ENCODE measurements at regions not wholly inside any gene's neighbourhood (a gene's known extent, or its start where the extent isn't known, plus 50 kb on each side); places are given as distances from the start of the nearest gene placed in this dataset.

DNA sequence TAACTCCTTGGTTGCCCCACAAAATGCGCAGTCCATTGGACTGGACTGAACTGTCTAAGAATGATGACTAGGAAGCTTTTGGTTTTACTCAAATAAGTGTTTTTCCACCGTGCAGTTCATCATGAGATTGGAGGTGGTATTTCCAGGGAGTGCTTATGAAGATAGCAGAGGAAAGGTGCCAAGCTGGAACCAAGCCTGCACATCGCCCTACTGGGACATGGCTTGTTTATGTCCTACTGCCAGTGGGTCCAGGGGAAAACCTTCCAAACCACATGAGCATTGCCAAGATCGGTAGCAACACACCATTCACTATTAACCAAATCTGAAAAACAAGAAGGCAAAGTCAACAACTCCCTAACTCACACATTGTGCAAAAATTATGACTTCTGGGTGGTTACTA, 54.7 kb upstream of the DSCAM start:
- Histone ChIP-seq H3K27ac (ENCODE audit: low read length) (no peak overlapping the region), H3K36me3 (ENCODE audit: control insufficient read depth, low read depth, low read length) (no peaks in the 10 kb centered on the region), H3K4me3 (ENCODE audit: low read length) (no peak overlapping the region), H3K9ac (ENCODE audit: low read length) (no peak overlapping the region), H3K4me1 (ENCODE audit: control insufficient read depth, low read depth, low read length) (no peaks in the 10 kb centered on the region), H3K9me3 (ENCODE audit: control insufficient read depth, low read depth, low read length) (no peaks in the 10 kb centered on the region), H3K27me3 (ENCODE audit: control insufficient read depth, insufficient read depth, low read length) (no peaks in the 10 kb centered on the region)

DNA sequence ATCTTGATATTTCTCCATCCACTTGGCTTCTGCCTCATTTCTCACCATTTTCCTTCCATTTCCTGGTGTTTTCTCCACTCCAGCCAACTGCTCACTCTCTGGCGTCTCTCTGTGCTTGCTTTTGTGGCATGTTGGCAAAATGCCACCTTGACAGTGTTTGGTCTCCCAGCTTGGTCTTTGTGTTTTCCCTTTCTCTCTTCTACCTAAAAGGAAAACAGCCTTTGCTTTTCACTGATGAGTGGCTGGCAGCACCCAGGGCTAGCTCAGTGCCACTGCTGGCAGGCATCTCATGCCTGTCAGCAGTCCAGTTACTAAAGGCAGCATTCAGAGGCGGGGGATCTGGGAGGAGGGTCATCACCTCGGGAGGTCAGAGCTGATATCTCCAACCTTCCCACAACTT, 55.3 kb upstream of the DSCAM start:
- Histone ChIP-seq H3K9me3 (ENCODE audit: control insufficient read depth, low read depth, low read length) (no peaks in the 10 kb centered on the region), H3K27me3 (ENCODE audit: control insufficient read depth, insufficient read depth, low read length) (no peaks in the 10 kb centered on the region), H3K4me3 (ENCODE audit: low read length) (no peak overlapping the region), H3K36me3 (ENCODE audit: control insufficient read depth, low read depth, low read length) (no peaks in the 10 kb centered on the region), H3K9ac (ENCODE audit: low read length) (no peak overlapping the region), H3K4me1 (ENCODE audit: control insufficient read depth, low read depth, low read length) (no peaks in the 10 kb centered on the region), H3K27ac (ENCODE audit: low read length) (no peak overlapping the region)

- Histone ChIP-seq H3K36me3 (ENCODE audit: control insufficient read depth, low read depth, low read length) (no peaks in the 10 kb centered on the region), H3K9ac (ENCODE audit: low read length) (no peak overlapping the region), H3K27me3 (ENCODE audit: control insufficient read depth, insufficient read depth, low read length) (no peaks in the 10 kb centered on the region)
Measured at GRCh38 chr21:40902993-40903392, 56.0 kb upstream of the DSCAM start.

DNA sequence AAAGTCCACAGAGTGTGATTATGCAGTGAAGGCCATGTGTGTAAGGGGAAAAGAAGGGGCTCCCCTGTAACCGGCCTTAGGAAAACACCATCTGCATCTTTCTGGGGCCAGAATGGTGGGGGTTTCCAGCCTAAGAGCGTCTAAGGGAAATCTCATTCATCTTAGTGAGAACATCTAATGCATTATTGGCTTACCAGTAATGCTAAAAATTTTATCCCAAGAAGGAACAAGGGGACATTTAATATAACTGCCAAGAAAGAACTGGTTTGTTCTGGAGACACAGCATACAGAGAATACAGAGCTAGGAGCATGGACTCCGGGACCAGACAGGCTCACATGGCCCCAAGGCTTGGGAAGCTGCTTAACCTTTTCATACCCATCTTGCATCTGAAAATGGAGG, 58.3 kb upstream of the DSCAM start:
- Histone ChIP-seq H3K9ac (ENCODE audit: low read length) (no peak overlapping the region), H3K9me3 (ENCODE audit: control insufficient read depth, low read depth, low read length) (no peaks in the 10 kb centered on the region), H3K27me3 (ENCODE audit: control insufficient read depth, insufficient read depth, low read length) (no peaks in the 10 kb centered on the region)

More at GRCh38 chr21:40902993-40903392, 56.0 kb upstream of the DSCAM start:
- no peaks in the 10 kb centered on the region for H3K4me1 ChIP-seq (ENCODE audit: control insufficient read depth, low read depth, low read length)
- H3K27ac ChIP-seq (ENCODE audit: low read length): no peak overlapping the region
- H3K9me3 ChIP-seq (ENCODE audit: control insufficient read depth, low read depth, low read length): no peaks in the 10 kb centered on the region
- H3K4me3 ChIP-seq (ENCODE audit: low read length): no peak overlapping the region

GRCh38 chr21:40912375-40912774, 65.4 kb upstream of the DSCAM start:
- Histone ChIP-seq H3K9ac (ENCODE audit: low read length) (no peak overlapping the region), H3K27ac (ENCODE audit: low read length) (no peak overlapping the region), H3K36me3 (ENCODE audit: control insufficient read depth, low read depth, low read length) (no peaks in the 10 kb centered on the region), H3K9me3 (ENCODE audit: control insufficient read depth, low read depth, low read length) (no peaks in the 10 kb centered on the region), H3K4me3 (ENCODE audit: low read length) (no peak overlapping the region), H3K27me3 (ENCODE audit: control insufficient read depth, insufficient read depth, low read length) (no peaks in the 10 kb centered on the region), H3K4me1 (ENCODE audit: control insufficient read depth, low read depth, low read length) (no peaks in the 10 kb centered on the region)

More for the DNA sequence above, 58.3 kb upstream of the DSCAM start:
- Histone ChIP-seq H3K4me1 (ENCODE audit: control insufficient read depth, low read depth, low read length) (no peaks in the 10 kb centered on the region), H3K4me3 (ENCODE audit: low read length) (no peak overlapping the region), H3K27ac (ENCODE audit: low read length) (no peak overlapping the region), H3K36me3 (ENCODE audit: control insufficient read depth, low read depth, low read length) (no peaks in the 10 kb centered on the region)

DNA sequence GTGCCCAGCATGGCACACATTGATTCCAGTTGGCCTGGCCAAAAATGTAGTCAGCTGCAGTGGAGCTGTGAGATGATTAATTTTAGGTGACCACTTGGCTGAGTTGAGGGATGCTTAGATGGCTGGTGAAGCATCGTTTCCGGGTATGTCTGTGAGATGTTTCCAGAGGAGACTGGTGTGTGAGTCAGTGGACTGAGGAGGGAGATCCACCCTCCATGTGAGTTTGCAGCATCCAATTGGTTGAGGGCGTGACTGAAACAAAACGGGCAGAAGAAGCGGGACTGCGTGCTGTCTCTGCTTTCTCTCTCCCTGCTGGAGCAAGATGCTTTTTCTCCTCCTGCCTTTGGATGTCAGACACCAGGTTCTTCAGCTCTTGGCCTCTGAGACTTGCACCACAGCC, 68.2 kb upstream of the DSCAM start:
- Histone ChIP-seq H3K4me3 (ENCODE audit: low read length) (no peak overlapping the region), H3K27ac (ENCODE audit: low read length) (no peak overlapping the region), H3K36me3 (ENCODE audit: control insufficient read depth, low read depth, low read length) (no peaks in the 10 kb centered on the region), H3K27me3 (ENCODE audit: control insufficient read depth, insufficient read depth, low read length) (no peaks in the 10 kb centered on the region), H3K4me1 (ENCODE audit: control insufficient read depth, low read depth, low read length) (no peaks in the 10 kb centered on the region), H3K9me3 (ENCODE audit: control insufficient read depth, low read depth, low read length) (no peaks in the 10 kb centered on the region), H3K9ac (ENCODE audit: low read length) (no peak overlapping the region)

GRCh38 chr21:40923407-40923806, 76.4 kb upstream of the DSCAM start:
- H3K9me3 ChIP-seq (ENCODE audit: control insufficient read depth, low read depth, low read length): peaks cover 5% of the 10 kb centered on the region
- no peak overlapping the region for H3K9ac ChIP-seq (ENCODE audit: low read length)
- no peak overlapping the region for H3K27ac ChIP-seq (ENCODE audit: low read length)
- no peak overlapping the region for H3K4me3 ChIP-seq (ENCODE audit: low read length)
- peaks cover 18% of the 10 kb centered on the region for H3K4me1 ChIP-seq (ENCODE audit: control insufficient read depth, low read depth, low read length)
- H3K36me3 ChIP-seq (ENCODE audit: control insufficient read depth, low read depth, low read length): no peaks in the 10 kb centered on the region
- H3K27me3 ChIP-seq (ENCODE audit: control insufficient read depth, insufficient read depth, low read length): no peaks in the 10 kb centered on the region

DNA sequence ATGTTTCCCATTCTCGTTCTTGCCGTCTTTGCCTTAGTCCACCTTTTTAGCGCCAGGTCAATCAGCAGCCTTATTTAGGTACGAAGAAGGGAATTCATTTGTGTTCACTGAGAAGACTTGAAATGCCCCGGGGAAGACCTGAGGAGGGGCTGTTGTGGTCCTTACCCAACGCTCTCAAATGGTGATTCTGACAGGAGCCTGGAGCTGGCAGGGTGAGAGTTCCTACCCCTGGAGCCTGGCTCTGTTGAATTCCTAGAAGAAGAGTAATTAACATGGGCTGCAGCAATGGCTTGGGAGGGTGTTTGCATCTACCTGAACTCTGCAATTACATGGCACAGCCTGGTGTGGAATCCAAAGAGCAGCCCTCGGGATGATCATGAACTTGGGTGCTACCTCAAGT, 76.9 kb upstream of the DSCAM start:
- H3K36me3 ChIP-seq (ENCODE audit: control insufficient read depth, low read depth, low read length): no peaks in the 10 kb centered on the region
- no peak overlapping the region for H3K27ac ChIP-seq (ENCODE audit: low read length)
- H3K9ac ChIP-seq (ENCODE audit: low read length): no peak overlapping the region
- no peak overlapping the region for H3K4me3 ChIP-seq (ENCODE audit: low read length)
- peaks cover 8% of the 10 kb centered on the region for H3K9me3 ChIP-seq (ENCODE audit: control insufficient read depth, low read depth, low read length)
- no peaks in the 10 kb centered on the region for H3K27me3 ChIP-seq (ENCODE audit: control insufficient read depth, insufficient read depth, low read length)
- peaks cover 18% of the 10 kb centered on the region for H3K4me1 ChIP-seq (ENCODE audit: control insufficient read depth, low read depth, low read length)

DNA sequence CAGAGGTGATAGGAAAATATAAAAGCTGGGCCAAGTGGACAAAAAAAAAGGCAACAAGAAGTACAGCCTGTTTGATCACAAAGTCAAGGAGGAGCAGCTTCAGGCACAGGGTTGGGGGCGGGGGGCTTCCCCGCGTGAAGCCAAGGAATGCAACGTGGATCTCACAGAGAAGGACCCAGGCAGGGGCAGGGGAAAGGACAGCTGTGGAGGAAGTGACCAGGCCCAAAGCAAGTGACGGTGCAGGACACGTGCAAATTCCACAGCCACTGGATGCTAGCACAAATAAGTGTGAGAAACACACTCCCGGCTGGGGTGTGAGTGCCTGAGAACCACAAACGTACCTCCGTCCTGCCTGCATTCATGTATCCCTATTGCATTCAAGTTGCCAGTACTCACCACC, 77.7 kb upstream of the DSCAM start:
- Histone ChIP-seq H3K36me3 (ENCODE audit: control insufficient read depth, low read depth, low read length) (no peaks in the 10 kb centered on the region), H3K27ac (ENCODE audit: low read length) (no peak overlapping the region), H3K9ac (ENCODE audit: low read length) (no peak overlapping the region), H3K27me3 (ENCODE audit: control insufficient read depth, insufficient read depth, low read length) (no peaks in the 10 kb centered on the region), H3K9me3 (ENCODE audit: control insufficient read depth, low read depth, low read length) (peaks cover 11% of the 10 kb centered on the region), H3K4me3 (ENCODE audit: low read length) (no peak overlapping the region), H3K4me1 (ENCODE audit: control insufficient read depth, low read depth, low read length) (peaks cover 18% of the 10 kb centered on the region)

GRCh38 chr21:40926238-40926637, 79.3 kb upstream of the DSCAM start:
- Histone ChIP-seq H3K4me1 (ENCODE audit: control insufficient read depth, low read depth, low read length) (peaks cover 18% of the 10 kb centered on the region), H3K27ac (ENCODE audit: low read length) (no peak overlapping the region), H3K9me3 (ENCODE audit: control insufficient read depth, low read depth, low read length) (peaks cover 11% of the 10 kb centered on the region), H3K9ac (ENCODE audit: low read length) (no peak overlapping the region), H3K27me3 (ENCODE audit: control insufficient read depth, insufficient read depth, low read length) (no peaks in the 10 kb centered on the region), H3K36me3 (ENCODE audit: control insufficient read depth, low read depth, low read length) (no peaks in the 10 kb centered on the region), H3K4me3 (ENCODE audit: low read length) (no peak overlapping the region)

- no peaks in the 10 kb centered on the region for H3K36me3 ChIP-seq (ENCODE audit: control insufficient read depth, low read depth, low read length)
- H3K9ac ChIP-seq (ENCODE audit: low read length): no peak overlapping the region
- peaks cover 11% of the 10 kb centered on the region for H3K9me3 ChIP-seq (ENCODE audit: control insufficient read depth, low read depth, low read length)
- H3K27me3 ChIP-seq (ENCODE audit: control insufficient read depth, insufficient read depth, low read length): no peaks in the 10 kb centered on the region
- H3K4me1 ChIP-seq (ENCODE audit: control insufficient read depth, low read depth, low read length): peaks cover 11% of the 10 kb centered on the region
- H3K4me3 ChIP-seq (ENCODE audit: low read length): no peak overlapping the region
- H3K27ac ChIP-seq (ENCODE audit: low read length): no peak overlapping the region
Measured at GRCh38 chr21:40929833-40930232, 82.9 kb upstream of the DSCAM start.

DNA sequence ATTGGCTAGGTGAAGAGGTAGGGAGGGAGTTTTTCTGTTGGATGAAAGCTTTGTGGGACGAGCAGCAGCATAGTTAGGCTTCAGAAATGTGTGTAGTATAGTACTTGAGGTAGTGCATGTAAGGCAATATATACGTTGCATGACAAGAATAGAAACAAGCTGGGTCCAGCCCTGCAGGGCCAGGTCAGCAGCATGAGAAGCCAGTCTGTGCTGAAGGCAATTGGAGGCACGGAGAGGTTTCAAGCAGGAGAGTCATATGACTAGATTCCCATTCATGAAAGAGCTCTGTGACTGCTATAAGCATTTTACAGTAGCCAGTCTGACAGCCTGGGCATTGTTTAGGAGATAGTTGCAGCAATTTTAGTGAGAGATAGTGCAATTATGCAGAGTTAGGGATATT, 84.2 kb upstream of the DSCAM start:
- H3K4me3 ChIP-seq (ENCODE audit: low read length): no peak overlapping the region
- H3K9ac ChIP-seq (ENCODE audit: low read length): no peak overlapping the region
- H3K36me3 ChIP-seq (ENCODE audit: control insufficient read depth, low read depth, low read length): no peaks in the 10 kb centered on the region
- H3K9me3 ChIP-seq (ENCODE audit: control insufficient read depth, low read depth, low read length): peaks cover 11% of the 10 kb centered on the region
- no peaks in the 10 kb centered on the region for H3K27me3 ChIP-seq (ENCODE audit: control insufficient read depth, insufficient read depth, low read length)
- H3K4me1 ChIP-seq (ENCODE audit: control insufficient read depth, low read depth, low read length): peaks cover 8% of the 10 kb centered on the region
- H3K27ac ChIP-seq (ENCODE audit: low read length): no peak overlapping the region

All from iPS-18a (cell line).